GM21825 (cell line): ENCODE measurements at regions not wholly inside any gene's neighbourhood (a gene's known extent, or its start where the extent isn't known, plus 50 kb on each side); places are given as distances from the start of the nearest gene placed in this dataset.
"Not testable (repeated sequence)": the region's sequence is repeated elsewhere in the genome, so short reads cannot be mapped to it uniquely, and the experiment has no call there.

ENCODE experiments used
- ATAC-seq: cut with Tn5 transposase; IDR thresholded peaks from one replicate; pipeline ENCODE4 v1.9.1; 2021; ENCODE audit warnings: mild to moderate bottlenecking, moderate library complexity; ENCODE audit not compliant: unreplicated experiment

GRCh38 chr12:68538726-68539614 is 71.7 kb upstream of the RAP1B start:
- no peak for ATAC-seq

DNA sequence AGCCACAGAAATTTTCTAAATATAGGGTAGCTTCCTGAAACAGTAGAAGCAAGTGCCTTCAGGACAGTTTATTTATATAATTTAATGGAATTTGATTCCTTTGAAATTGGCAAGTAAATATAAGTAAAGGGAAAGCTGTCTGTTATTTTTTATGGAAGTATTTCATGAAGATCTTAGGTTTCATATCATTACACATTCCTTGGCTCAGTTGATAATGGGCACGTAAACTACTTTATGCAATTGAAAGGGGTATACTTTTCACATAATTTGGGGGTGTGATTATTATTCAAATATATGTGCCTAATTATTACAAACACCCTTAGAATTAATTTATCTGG is 71.1 kb upstream of the RAP1B start:
- ATAC-seq, result no peak

DNA sequence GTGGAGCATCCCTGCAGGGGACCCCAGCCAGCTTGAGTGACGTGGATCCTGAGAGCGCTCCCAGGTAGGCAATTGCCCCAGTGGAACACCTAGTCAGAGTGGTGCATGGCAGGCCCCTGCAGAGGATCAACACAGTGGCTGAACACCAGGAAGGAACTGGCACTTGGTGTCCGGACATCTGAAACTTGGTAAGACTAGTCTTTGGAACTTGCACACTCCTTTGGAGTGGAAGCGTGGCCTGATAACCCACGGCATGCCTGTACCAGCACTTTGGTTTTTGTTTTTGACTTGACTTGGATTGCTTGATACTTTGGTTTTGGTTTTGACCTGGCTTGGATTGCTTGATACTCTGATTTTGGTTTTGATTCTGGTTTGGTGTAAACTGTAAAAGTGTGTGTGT is 69.9 kb upstream of the RAP1B start:
- not testable (repeated sequence) for ATAC-seq

GRCh38 chr12:68547318-68547717 is 63.4 kb upstream of the RAP1B start:
- ATAC-seq, result not testable (repeated sequence)

DNA sequence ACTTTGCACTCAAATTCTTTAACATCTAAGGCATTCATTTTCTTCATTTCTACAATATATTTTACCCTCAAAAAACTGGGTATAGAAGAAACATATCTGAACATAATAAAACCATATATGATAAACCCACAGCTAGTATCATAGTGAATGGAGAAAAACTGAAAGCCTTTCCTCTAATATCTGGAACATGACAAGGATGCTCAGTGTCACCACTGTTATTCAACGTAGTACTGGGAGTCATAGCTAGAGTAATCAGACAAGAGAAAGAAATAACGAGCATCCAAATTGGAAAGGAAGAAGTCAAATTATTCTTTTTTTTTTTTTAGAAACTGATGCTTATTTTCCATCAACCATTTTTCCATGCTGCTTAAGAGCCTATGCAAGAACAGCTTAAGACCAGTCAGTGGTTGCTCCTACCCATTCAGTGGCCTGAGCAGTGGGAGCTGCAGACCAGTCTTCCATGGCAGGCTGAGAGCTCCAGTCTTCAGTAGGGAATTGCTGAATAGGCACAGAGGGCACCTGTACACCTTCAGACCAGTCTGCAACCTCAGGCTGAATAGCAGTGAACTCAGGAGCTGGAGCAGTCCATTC is 58.0 kb upstream of the RAP1B start:
- ATAC-seq, result not testable (repeated sequence)

DNA sequence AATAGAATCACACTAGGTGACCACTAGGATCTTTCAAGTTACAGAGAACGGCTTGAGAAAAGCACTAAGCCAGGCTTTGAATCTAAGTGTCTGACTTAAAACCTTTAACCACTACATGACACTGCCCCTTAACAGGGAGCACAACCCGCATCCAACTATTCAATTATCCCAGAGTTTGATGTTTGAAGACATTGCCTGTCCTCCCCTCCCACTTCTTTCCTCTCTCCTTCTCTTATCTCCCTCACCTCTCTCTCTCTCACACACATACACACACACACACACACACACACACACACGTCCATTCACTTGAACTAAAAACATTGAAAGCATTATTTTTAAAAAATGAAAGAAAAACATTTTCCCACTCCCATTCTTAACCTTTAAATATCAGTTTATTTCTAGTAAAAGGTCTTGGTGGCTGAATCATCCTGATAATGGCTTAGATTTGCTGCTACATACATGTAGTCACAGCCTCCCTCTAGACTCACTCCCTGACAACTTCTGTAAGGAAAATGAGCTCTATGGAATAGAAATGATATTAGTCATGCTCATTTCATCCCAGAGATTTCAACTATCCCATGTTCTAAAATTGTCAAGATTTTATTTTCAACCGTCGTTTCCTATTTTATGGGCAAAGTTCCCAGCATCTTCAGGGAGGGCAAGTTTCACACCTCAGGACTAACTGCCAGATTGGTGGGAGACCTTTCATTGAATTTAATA is 53.5 kb upstream of the RAP1B start:
- ATAC-seq, result no peak

DNA sequence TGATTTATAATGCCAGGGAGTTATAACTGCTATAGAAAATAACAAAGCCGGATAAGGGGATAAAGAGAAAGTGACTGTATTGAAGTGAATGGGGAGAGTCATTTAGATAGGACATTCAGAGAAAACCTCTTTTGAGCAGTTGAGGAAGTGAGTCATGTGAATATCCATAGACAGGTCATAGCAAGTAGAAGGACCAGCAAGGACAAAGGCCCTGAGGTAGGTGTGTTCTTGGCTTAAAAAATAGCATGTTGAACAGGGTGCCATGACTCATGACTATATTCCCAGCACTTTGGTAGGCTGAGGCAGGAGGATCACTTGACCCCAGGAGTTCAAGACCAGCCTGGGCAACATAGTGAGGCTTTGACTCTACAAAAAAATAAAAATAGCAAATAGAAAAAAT is 51.5 kb upstream of the RAP1B start:
- ATAC-seq, result no peak

GRCh38 chr12:68559984-68560850 is 50.5 kb upstream of the RAP1B start:
- no peak for ATAC-seq

GRCh38 chr12:68560851-68561422 is 49.8 kb upstream of the RAP1B start:
- ATAC-seq, result no peak
